DOHH2 (cell line): ENCODE measurements at regions not wholly inside any gene's neighbourhood (a gene's known extent, or its start where the extent isn't known, plus 50 kb on each side); places are given as distances from the start of the nearest gene placed in this dataset.

Experiments
- EZH2phosphoT487 ChIP-seq: fragments of 200-600 bp; sonication (generic); IDR thresholded peaks from 2 replicates; pipeline ENCODE4 v1.6.1; 2017; ENCODE audit warnings: borderline replicate concordance, mild to moderate bottlenecking, antibody characterized with exemption, low read length, moderate library complexity, mixed read lengths
- TF ChIP-seq, protein P1 (sequence below): fragments of 200-600 bp; sonication (generic); IDR thresholded peaks from one replicate; pipeline ENCODE4 v1.5.1; 2014; ENCODE audit warnings: antibody characterized with exemption, mild to moderate bottlenecking, low read depth, low read length; ENCODE audit not compliant: poor library complexity, severe bottlenecking

- TF ChIP-seq, protein P1, sequence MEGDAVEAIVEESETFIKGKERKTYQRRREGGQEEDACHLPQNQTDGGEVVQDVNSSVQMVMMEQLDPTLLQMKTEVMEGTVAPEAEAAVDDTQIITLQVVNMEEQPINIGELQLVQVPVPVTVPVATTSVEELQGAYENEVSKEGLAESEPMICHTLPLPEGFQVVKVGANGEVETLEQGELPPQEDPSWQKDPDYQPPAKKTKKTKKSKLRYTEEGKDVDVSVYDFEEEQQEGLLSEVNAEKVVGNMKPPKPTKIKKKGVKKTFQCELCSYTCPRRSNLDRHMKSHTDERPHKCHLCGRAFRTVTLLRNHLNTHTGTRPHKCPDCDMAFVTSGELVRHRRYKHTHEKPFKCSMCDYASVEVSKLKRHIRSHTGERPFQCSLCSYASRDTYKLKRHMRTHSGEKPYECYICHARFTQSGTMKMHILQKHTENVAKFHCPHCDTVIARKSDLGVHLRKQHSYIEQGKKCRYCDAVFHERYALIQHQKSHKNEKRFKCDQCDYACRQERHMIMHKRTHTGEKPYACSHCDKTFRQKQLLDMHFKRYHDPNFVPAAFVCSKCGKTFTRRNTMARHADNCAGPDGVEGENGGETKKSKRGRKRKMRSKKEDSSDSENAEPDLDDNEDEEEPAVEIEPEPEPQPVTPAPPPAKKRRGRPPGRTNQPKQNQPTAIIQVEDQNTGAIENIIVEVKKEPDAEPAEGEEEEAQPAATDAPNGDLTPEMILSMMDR: no peak
- no peak for TF ChIP-seq EZH2phosphoT487
Measured at GRCh38 chr20:10769700-10770099, 95.9 kb upstream of the JAG1 start.
